Chondrocyte (in vitro differentiated cells): ENCODE measurements at regions not wholly inside any gene's neighbourhood (a gene's known extent, or its start where the extent isn't known, plus 50 kb on each side); places are given as distances from the start of the nearest gene placed in this dataset.
A peak's percentile ranks its signal among the peaks of the same experiment; 100 is the strongest.

ENCODE experiments used
- DNase-seq: peaks from one replicate; pipeline ENCODE4 v3.0.0; 2021; ENCODE audit warnings: mixed read lengths, low spot score
- H3K27ac Mint-ChIP-seq: one replicate; pipeline ENCODE4 v1.8.0; 2021; ENCODE audit warnings: mild to moderate bottlenecking, moderate library complexity, mixed read lengths; ENCODE audit not compliant: unreplicated experiment
- H3K27me3 Mint-ChIP-seq: 2 replicates; pipeline ENCODE4 v1.8.0; 2021; ENCODE audit warnings: low read depth, mixed read lengths
- H3K36me3 Mint-ChIP-seq: 2 replicates; pipeline ENCODE4 v1.8.0; 2021; ENCODE audit warnings: low read depth, mixed read lengths
- H3K4me1 Mint-ChIP-seq: 2 replicates; pipeline ENCODE4 v1.8.0; 2021; ENCODE audit warnings: low read depth, mild to moderate bottlenecking, mixed read lengths
- H3K4me3 Mint-ChIP-seq: one replicate; pipeline ENCODE4 v1.8.0; 2021; ENCODE audit warnings: mild to moderate bottlenecking, moderate library complexity, mixed read lengths; ENCODE audit not compliant: unreplicated experiment
- H3K9me3 Mint-ChIP-seq: 2 replicates; pipeline ENCODE4 v1.8.0; 2021; ENCODE audit warnings: low read depth, mixed read lengths
- TF ChIP-seq, protein P1 (sequence below): fragments of 200-600 bp; sonication (generic); IDR thresholded peaks from 2 replicates; pipeline ENCODE4 v1.5.0; 2021; ENCODE audit warnings: antibody characterized with exemption, mild to moderate bottlenecking, moderate library complexity

DNA sequence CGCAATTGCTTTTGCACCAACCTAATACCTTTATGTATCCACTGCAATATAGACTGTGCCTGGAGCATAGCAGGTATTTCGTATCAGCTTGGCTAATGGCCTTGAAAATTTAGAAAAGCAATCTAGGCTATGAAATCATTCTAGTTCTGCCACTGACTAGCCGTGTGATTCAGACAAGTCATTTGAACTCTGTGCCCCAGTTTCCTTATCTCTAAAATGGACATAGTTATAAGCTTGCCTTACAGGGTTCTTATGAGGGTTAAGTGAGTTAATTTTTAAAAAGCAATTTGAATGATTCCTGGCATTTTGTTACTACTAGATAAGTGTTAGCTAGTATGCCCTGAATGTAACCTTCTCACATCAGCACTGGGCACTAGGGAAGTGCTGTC is 80.5 kb upstream of the PUM3 start:
- H3K36me3 Mint-ChIP-seq, result no peaks in the 10 kb centered on the region
- H3K27ac Mint-ChIP-seq, result no peak overlapping the region
- peaks cover 8% of the 10 kb centered on the region for H3K9me3 Mint-ChIP-seq
- peaks cover 20% of the 10 kb centered on the region for H3K27me3 Mint-ChIP-seq
- H3K4me3 Mint-ChIP-seq, result no peak overlapping the region
- peaks cover 10% of the 10 kb centered on the region for H3K4me1 Mint-ChIP-seq
- TF ChIP-seq, protein P1, sequence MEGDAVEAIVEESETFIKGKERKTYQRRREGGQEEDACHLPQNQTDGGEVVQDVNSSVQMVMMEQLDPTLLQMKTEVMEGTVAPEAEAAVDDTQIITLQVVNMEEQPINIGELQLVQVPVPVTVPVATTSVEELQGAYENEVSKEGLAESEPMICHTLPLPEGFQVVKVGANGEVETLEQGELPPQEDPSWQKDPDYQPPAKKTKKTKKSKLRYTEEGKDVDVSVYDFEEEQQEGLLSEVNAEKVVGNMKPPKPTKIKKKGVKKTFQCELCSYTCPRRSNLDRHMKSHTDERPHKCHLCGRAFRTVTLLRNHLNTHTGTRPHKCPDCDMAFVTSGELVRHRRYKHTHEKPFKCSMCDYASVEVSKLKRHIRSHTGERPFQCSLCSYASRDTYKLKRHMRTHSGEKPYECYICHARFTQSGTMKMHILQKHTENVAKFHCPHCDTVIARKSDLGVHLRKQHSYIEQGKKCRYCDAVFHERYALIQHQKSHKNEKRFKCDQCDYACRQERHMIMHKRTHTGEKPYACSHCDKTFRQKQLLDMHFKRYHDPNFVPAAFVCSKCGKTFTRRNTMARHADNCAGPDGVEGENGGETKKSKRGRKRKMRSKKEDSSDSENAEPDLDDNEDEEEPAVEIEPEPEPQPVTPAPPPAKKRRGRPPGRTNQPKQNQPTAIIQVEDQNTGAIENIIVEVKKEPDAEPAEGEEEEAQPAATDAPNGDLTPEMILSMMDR, result no peak
- no peak for DNase-seq

DNA sequence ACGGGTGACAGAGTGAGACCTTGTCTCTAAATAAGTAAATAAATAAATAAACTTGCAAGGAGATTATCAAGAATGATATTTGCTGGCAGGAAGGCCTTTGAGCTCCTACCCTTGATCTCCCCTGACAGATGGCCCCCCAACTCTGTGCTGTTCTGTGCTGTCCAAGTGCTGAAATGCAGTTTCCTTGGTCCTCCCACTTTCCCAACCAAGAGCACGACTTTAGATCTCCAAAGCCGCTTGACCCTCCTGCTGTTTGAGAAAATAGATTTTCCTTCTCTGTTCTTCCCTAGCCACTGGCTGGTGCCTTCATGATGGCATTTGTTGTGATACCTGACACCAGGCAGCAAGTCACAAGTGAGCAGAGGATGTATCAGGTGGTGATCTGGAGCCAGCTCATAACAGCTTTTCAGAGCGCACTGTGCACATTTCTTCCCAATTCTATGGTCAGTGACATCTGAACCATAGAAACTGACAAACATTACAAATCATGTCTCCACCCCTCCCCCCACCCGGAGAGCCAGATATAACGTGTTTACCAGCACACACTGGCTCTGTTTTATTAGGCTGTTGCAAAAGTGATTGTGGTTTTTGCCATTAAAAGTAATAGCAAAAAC is 80.0 kb upstream of the PUM3 start:
- Mint-ChIP-seq H3K36me3 (no peaks in the 10 kb centered on the region), H3K4me1 (peaks cover 15% of the 10 kb centered on the region), H3K27ac (no peak overlapping the region), H3K27me3 (peaks cover 16% of the 10 kb centered on the region), H3K9me3 (peaks cover 8% of the 10 kb centered on the region), H3K4me3 (no peak overlapping the region)
- DNase-seq, result no peak
- TF ChIP-seq, protein P1, result no peak

DNA sequence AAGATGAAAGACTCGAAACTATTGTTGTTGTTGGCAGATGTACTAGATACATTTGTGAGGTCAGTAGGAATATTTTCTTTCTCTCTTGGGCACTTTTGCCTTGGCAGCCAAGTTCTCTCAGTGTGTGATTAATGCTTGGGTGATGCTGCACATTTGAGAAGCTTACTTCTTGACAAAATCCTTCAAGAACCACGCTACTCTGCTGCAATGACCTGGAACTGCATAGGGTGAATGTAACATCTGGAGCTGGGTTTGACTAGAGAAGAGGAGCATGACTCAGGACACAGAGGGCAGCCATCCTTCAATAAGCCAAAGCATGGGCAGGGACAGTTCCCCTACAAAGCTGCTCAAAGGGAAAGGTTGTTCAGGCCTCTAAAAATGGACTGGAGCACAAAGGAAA is 75.5 kb upstream of the PUM3 start:
- no peaks in the 10 kb centered on the region for H3K9me3 Mint-ChIP-seq

DNA sequence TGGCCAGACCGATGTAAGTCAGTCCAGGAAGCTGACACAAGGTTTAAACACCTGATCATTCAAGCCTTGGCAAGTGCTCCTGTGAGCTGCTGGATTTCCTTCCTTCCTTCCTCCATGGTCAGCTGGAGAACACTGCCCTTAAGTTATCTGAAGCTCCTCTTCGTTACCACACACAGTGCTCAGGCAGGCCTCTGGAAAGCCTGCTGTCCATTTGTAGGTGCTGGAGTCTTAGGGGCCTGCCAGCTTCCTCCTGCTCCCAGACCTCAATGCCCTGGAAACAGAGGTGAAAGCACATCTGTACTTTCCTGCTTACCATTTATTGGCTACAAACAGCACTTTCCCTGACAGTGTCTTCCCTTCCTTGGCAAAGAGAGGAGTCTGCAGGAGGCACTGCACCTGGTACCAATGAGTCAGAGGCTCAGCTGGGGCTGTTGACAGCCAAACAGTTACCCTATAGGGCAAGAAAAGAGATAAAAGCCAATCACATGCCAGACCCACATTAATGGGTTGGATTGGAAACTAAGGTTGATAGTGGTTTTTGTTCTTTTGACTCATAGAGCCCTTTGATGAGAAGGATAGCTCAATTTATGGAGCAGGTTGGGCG is 72.6 kb upstream of the PUM3 start:
- DNase-seq, result no peak
- no peak overlapping the region for H3K27ac Mint-ChIP-seq
- H3K27me3 Mint-ChIP-seq, result peaks cover 27% of the 10 kb centered on the region
- TF ChIP-seq, protein P1, result no peak
- H3K9me3 Mint-ChIP-seq, result peaks cover 5% of the 10 kb centered on the region
- H3K4me3 Mint-ChIP-seq, result no peak overlapping the region
- H3K36me3 Mint-ChIP-seq, result no peaks in the 10 kb centered on the region
- H3K4me1 Mint-ChIP-seq, result peaks cover 15% of the 10 kb centered on the region

More for the DNA sequence above, 75.5 kb upstream of the PUM3 start:
- no peak for DNase-seq
- Mint-ChIP-seq H3K4me3 (no peak overlapping the region), H3K4me1 (peaks cover 15% of the 10 kb centered on the region), H3K27ac (peak overlapping the region; percentile 78), H3K27me3 (peaks cover 16% of the 10 kb centered on the region), H3K36me3 (no peaks in the 10 kb centered on the region)
- TF ChIP-seq, protein P1, result no peak

DNA sequence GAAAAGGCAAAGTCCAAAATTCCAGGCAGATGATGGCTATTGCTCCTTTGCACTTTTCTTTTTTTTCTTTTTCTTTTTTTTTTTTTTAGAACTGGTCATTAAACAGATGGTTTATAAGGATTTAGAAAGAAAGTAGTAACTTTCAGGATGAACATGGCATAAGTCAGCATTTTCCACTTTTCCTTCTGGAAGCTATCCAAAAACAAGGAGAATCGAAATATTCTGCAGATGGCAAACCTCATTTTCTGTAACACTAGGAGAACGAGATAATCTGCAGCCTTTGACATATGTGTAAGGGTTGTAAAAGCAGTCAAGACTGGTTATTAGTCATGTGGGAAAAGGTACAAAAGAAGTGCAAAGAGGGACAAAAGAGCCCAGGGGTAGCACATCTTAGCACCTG is 69.1 kb upstream of the PUM3 start:
- DNase-seq, result no peak
- Mint-ChIP-seq H3K27ac (no peak overlapping the region), H3K36me3 (no peaks in the 10 kb centered on the region), H3K9me3 (peaks cover 5% of the 10 kb centered on the region), H3K4me3 (no peak overlapping the region), H3K4me1 (no peaks in the 10 kb centered on the region), H3K27me3 (peaks cover 42% of the 10 kb centered on the region)
- TF ChIP-seq, protein P1, result no peak
